ENCODE measurements at regions not wholly inside any gene's neighbourhood (a gene's known extent, or its start where the extent isn't known, plus 50 kb on each side); places are given as distances from the start of the nearest gene placed in this dataset.

DNA sequence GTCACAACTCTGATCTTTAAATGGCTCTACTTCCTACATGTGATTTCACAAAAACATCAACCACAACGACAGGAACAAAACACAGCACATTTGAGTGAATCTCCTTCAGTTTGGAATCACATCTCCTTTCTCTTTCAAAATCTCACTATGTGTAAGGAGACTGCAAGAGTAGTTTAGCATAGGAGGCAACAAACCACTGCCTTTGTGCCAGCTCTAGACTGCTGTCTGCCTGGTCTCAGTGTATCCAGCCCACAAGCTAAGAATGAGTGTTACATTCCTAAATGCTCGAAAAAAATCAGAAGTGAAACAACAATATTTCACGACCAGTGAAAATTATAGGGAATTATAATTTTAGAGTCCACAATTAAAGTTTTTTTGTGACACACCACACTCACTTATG, 217.0 kb upstream of the STEAP4 start:
- WGBS, 2 donors = 56 to 65% methylated on average over 3 of the region's 3 CpGs
- intact Hi-C loops (cut with DNase I) = no loop called here
- no peak overlapping the region for H3K4me3 ChIP-seq
- H3K4me1 ChIP-seq = no peaks in the 10 kb centered on the region
- ATAC-seq (no peak), DNase-seq (no peak), FAIRE-seq (no peak)
- no peak overlapping the region for H3K27ac ChIP-seq
- no peaks in the 10 kb centered on the region for H3K36me3 ChIP-seq
- TF ChIP-seq, protein P1, sequence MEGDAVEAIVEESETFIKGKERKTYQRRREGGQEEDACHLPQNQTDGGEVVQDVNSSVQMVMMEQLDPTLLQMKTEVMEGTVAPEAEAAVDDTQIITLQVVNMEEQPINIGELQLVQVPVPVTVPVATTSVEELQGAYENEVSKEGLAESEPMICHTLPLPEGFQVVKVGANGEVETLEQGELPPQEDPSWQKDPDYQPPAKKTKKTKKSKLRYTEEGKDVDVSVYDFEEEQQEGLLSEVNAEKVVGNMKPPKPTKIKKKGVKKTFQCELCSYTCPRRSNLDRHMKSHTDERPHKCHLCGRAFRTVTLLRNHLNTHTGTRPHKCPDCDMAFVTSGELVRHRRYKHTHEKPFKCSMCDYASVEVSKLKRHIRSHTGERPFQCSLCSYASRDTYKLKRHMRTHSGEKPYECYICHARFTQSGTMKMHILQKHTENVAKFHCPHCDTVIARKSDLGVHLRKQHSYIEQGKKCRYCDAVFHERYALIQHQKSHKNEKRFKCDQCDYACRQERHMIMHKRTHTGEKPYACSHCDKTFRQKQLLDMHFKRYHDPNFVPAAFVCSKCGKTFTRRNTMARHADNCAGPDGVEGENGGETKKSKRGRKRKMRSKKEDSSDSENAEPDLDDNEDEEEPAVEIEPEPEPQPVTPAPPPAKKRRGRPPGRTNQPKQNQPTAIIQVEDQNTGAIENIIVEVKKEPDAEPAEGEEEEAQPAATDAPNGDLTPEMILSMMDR (IDR thresholded peaks at IDR 0.05) = no peak
- H3K9me3 ChIP-seq = no peaks in the 10 kb centered on the region
- H3K27me3 ChIP-seq = no peaks in the 10 kb centered on the region

DNA sequence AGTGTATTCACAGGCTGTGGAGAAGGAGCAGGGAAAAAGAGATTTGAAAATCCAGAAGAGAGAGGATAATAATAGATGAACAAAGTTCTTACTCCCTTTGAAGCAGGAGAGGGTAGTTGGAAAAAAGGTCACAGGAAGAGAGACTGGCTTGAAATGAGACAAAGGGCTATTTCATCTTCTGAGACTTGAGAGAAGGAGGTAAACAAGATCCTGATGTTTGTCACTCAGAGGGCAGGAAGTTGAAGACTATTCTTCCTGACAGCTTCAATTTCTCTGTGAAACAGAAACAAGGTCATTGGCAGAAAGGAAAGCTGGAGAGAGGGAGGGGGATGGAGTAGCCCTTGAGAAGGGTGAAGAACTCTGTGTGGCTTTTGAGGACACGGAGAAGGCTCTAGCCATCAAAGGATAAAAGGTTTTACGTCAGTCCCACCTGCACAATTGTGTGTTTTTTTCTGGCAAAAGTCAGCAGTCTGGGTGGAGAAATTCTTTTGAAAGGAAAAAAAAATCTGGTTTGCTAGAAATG, 216.1 kb upstream of the STEAP4 start:
- no peaks in the 10 kb centered on the region for H3K4me1 ChIP-seq
- WGBS, 2 donors = 48 to 51% methylated on average over 2 of the region's 2 CpGs
- ATAC-seq = no peak
- H3K27me3 ChIP-seq = no peaks in the 10 kb centered on the region
- no peak overlapping the region for H3K4me3 ChIP-seq
- H3K36me3 ChIP-seq = no peaks in the 10 kb centered on the region
- no peak for FAIRE-seq
- H3K9me3 ChIP-seq = no peaks in the 10 kb centered on the region
- no peak overlapping the region for H3K27ac ChIP-seq
- TF ChIP-seq, protein P1 (IDR thresholded peaks at IDR 0.05) = no peak
- intact Hi-C loops (cut with DNase I) = no loop called here
- no peak for DNase-seq

DNA sequence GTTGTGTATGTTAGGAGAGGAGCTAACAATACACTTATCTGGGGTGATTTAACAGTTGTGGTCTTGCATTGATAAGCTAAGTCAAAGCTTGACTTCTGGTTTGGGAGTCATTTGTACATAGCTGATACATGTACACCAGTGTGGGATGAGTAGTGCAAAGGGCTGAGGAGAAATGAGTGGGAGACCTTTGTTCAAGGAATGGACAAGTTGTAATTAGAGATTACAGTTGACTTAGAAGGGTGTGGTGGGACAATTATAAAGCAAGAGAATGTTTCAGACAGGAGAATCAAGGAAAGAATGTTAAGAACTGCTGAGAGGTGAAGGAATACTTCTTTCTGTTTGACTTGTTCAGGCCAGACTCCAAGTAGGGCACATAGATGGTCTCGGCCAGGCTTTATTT, 209.7 kb upstream of the STEAP4 start:
- TF ChIP-seq, protein P1 (IDR thresholded peaks at IDR 0.05) = no peak
- FAIRE-seq (no peak), ATAC-seq (no peak), DNase-seq (no peak)
- Histone ChIP-seq H3K36me3 (no peaks in the 10 kb centered on the region), H3K4me3 (no peak overlapping the region), H3K27me3 (no peaks in the 10 kb centered on the region), H3K4me1 (no peaks in the 10 kb centered on the region), H3K27ac (no peak overlapping the region), H3K9me3 (no peaks in the 10 kb centered on the region)
- WGBS, 2 donors = 93 to 97% methylated on average over 1 of the region's 1 CpG
- intact Hi-C loops (cut with DNase I) = no loop called here

DNA sequence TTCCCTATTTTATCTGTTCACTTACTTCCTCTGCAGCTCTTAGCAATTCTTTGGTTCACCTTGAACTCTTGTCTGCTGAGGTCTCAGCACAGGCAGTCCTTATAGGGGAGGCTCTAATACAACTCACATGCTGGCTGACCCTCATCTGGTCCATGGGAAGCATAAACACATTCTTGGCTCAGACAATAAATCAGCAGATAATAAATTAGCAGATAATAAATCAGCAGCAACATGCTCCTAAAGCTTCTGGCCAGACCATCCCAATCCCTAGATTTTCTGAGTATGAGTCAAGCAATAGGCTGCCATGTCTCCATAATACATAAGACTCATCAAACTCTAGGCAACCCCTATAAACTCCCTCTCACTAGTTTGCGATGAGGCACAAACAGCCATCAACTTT, 208.6 kb upstream of the STEAP4 start:
- H3K9me3 ChIP-seq = no peaks in the 10 kb centered on the region
- DNase-seq (no peak), ATAC-seq (no peak), FAIRE-seq (no peak)
- WGBS, 2 donors = 77 to 96% methylated on average over 1 of the region's 1 CpG
- no peaks in the 10 kb centered on the region for H3K27me3 ChIP-seq
- no peak overlapping the region for H3K4me3 ChIP-seq
- intact Hi-C loops (cut with DNase I) = no loop called here
- TF ChIP-seq, protein P1 (IDR thresholded peaks at IDR 0.05) = no peak
- H3K4me1 ChIP-seq = no peaks in the 10 kb centered on the region
- H3K36me3 ChIP-seq = no peaks in the 10 kb centered on the region
- H3K27ac ChIP-seq = no peak overlapping the region

DNA sequence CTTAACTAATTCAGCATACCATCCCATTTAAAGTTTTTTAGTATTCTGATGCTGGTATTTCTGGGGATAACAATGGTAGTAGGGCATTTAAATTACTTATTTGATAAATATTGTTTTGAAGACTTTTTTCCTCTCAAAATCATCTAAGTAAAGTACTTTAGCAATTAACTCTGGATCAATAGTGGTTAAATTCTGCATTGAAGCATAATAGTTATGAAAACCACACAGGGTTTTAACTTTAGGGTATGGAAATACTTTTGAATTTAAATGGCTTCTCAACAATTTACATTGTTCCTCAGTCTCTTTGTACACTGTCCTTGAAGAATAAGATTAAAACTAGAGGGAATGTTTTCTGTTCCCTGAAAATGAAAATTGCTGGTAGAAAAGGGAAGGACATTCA, 202.6 kb upstream of the STEAP4 start:
- no peaks in the 10 kb centered on the region for H3K27me3 ChIP-seq
- TF ChIP-seq, protein P1 (IDR thresholded peaks at IDR 0.05) = no peak
- no peaks in the 10 kb centered on the region for H3K36me3 ChIP-seq
- H3K9me3 ChIP-seq = no peaks in the 10 kb centered on the region
- no peak overlapping the region for H3K27ac ChIP-seq
- no peaks in the 10 kb centered on the region for H3K4me1 ChIP-seq
- intact Hi-C loops (cut with DNase I) = no loop called here
- ATAC-seq = no peak
- FAIRE-seq = no peak
- no peak for DNase-seq
- H3K4me3 ChIP-seq = no peak overlapping the region
